OCI-LY3 (cell line): ENCODE measurements at regions not wholly inside any gene's neighbourhood (a gene's known extent, or its start where the extent isn't known, plus 50 kb on each side); places are given as distances from the start of the nearest gene placed in this dataset.

Source experiments
- H2AFZ ChIP-seq: fragments of 200-600, 300-600 bp; shearing (Covaris generic); 2 replicates; pipeline ENCODE4 v1.6.0; 2014; ENCODE audit warnings: antibody characterized with exemption, low read depth, low read length
- H3K27ac ChIP-seq: fragments of 200-600, 300-600 bp; sonication (generic); 2 replicates; pipeline ENCODE4 v1.5.1; 2014; ENCODE audit warnings: mild to moderate bottlenecking, low read length, moderate library complexity, mixed read lengths
- H3K27me3 ChIP-seq: fragments of 200-600, 300-600 bp; sonication (generic); 2 replicates; pipeline ENCODE4 v1.6.1; 2014; ENCODE audit warnings: low read depth, low read length, mixed read lengths
- H3K36me3 ChIP-seq: fragments of 200-600, 300-600 bp; sonication (generic); replicated peaks from 2 replicates; pipeline ENCODE3; 2014; ENCODE audit warnings: low read depth, low read length, mixed read lengths
- H3K4me1 ChIP-seq: fragments of 300-600, 200-600 bp; sonication (generic); 2 replicates; pipeline ENCODE4 v1.6.1; 2014; ENCODE audit warnings: low read length, mixed read lengths
- H3K4me2 ChIP-seq: fragments of 200-600, 300-600 bp; sonication (generic); 2 replicates; pipeline ENCODE4 v1.6.1; 2014; ENCODE audit warnings: low read length, mixed read lengths
- H3K4me3 ChIP-seq: fragments of 300-600, 200-600 bp; sonication (generic); 2 replicates; pipeline ENCODE4 v1.5.1; 2014; ENCODE audit warnings: antibody characterized with exemption, mild to moderate bottlenecking, low read length, moderate library complexity
- H3K79me2 ChIP-seq: fragments of 300-600, 200-600 bp; shearing (Covaris generic); 2 replicates; pipeline ENCODE4 v1.6.1; 2014; ENCODE audit warnings: mild to moderate bottlenecking, low read length, mixed read lengths
- H3K9ac ChIP-seq: fragments of 300-600, 200-600 bp; shearing (Covaris generic); 2 replicates; pipeline ENCODE4 v1.6.0; 2014; ENCODE audit warnings: mild to moderate bottlenecking, low read length, moderate library complexity
- H3K9me3 ChIP-seq: fragments of 200-600, 300-600 bp; shearing (Covaris generic); 2 replicates; pipeline ENCODE4 v1.6.1; 2014; ENCODE audit warnings: low read length, mixed read lengths; ENCODE audit not compliant: insufficient read depth
- H4K20me1 ChIP-seq: fragments of 200-600, 300-600 bp; sonication (generic); 2 replicates; pipeline ENCODE4 v1.6.1; 2016; ENCODE audit warnings: low read length, mixed read lengths; ENCODE audit not compliant: insufficient read depth
- EZH2phosphoT487 ChIP-seq: fragments of 200-600 bp; shearing (Covaris generic); IDR thresholded peaks from 2 replicates; pipeline ENCODE4 v1.6.1; 2018; ENCODE audit warnings: antibody characterized with exemption, mixed run types, low read depth
- TF ChIP-seq, protein P1 (sequence below): fragments of 200-600, 300-600 bp; sonication (generic); IDR thresholded peaks from 2 replicates; pipeline ENCODE4 v1.5.1; 2014; ENCODE audit warnings: antibody characterized with exemption, low read length, low read depth

DNA sequence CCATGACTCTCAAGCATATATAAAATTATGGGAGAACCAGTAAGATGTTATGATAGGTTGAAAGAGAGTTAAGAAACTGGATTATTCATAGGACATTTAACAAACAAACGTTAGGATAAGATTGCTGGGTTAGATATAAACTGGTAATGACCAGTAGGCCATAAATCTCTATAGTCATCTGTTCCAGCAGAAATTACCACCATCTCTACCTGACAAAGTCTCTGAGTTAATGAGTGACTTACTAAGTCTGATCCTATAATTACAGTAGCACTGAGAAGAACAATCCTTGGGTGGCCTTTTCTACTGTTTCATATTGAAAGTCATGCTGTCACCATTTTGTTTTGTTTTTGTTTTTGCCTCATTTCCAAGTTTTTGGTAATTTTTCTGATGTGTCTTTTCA, 136.9 kb upstream of the CNOT2 start:
- H3K9me3 ChIP-seq = peaks cover 8% of the 10 kb centered on the region; the same call in 1 of the 2 replicates
- H3K36me3 ChIP-seq = no peaks in the 10 kb centered on the region
- H3K27ac ChIP-seq = no peak overlapping the region
- no peak overlapping the region for H2AFZ ChIP-seq
- no peaks in the 10 kb centered on the region for H3K27me3 ChIP-seq
- H3K4me2 ChIP-seq = no peak overlapping the region
- H3K4me1 ChIP-seq = no peaks in the 10 kb centered on the region
- no peaks in the 10 kb centered on the region for H4K20me1 ChIP-seq
- H3K79me2 ChIP-seq = no peaks in the 10 kb centered on the region
- TF ChIP-seq, protein P1, sequence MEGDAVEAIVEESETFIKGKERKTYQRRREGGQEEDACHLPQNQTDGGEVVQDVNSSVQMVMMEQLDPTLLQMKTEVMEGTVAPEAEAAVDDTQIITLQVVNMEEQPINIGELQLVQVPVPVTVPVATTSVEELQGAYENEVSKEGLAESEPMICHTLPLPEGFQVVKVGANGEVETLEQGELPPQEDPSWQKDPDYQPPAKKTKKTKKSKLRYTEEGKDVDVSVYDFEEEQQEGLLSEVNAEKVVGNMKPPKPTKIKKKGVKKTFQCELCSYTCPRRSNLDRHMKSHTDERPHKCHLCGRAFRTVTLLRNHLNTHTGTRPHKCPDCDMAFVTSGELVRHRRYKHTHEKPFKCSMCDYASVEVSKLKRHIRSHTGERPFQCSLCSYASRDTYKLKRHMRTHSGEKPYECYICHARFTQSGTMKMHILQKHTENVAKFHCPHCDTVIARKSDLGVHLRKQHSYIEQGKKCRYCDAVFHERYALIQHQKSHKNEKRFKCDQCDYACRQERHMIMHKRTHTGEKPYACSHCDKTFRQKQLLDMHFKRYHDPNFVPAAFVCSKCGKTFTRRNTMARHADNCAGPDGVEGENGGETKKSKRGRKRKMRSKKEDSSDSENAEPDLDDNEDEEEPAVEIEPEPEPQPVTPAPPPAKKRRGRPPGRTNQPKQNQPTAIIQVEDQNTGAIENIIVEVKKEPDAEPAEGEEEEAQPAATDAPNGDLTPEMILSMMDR = no peak
- TF ChIP-seq EZH2phosphoT487 = no peak
- H3K9ac ChIP-seq = no peak overlapping the region
- H3K4me3 ChIP-seq = no peak overlapping the region

DNA sequence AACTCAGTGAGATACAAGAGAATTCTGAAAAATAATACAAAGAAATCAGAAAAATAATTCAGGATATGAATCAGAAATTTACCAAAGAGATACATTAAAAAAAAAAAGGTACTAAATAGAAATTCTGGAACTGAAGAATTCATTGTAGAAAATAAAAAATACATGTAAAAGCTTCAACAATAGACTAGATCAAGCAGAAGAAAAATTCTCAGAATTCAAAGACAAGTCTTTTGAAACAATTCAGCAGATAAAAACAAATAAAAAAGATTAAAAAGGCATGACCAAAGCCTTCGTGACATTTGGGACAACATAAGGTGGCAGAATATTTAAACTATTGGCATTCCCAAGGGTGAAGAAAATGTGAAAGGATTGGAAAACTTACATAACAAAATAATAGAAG, 133.1 kb upstream of the CNOT2 start:
- no peaks in the 10 kb centered on the region for H4K20me1 ChIP-seq
- no peak for TF ChIP-seq EZH2phosphoT487
- H3K36me3 ChIP-seq = no peaks in the 10 kb centered on the region
- H3K27me3 ChIP-seq = no peaks in the 10 kb centered on the region
- peaks cover 15% of the 10 kb centered on the region; the same call in 1 of the 2 replicates for H3K9me3 ChIP-seq
- H3K27ac ChIP-seq = no peak overlapping the region
- no peaks in the 10 kb centered on the region for H3K79me2 ChIP-seq
- H3K4me1 ChIP-seq = no peaks in the 10 kb centered on the region
- H3K9ac ChIP-seq = no peak overlapping the region
- no peak overlapping the region for H3K4me2 ChIP-seq
- no peak overlapping the region for H2AFZ ChIP-seq
- no peak overlapping the region for H3K4me3 ChIP-seq

DNA sequence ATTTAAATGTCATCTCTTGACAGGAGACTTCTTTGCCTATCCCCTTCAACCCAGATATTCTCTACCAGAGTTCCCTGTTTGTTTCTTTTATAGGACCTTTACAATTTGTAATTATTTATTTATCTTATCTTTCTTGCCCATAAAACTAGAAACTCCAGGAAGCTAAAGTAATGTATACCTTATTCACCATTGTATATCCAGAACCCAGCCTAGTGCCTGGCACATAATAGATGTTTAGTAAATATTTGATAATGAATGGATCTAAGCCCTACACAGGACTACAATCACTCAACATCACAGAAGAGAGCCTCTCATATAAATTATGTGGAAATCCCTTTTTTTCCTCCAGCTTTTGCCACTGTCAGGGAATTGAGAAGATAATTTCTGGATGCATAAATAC, 125.6 kb upstream of the CNOT2 start:
- TF ChIP-seq EZH2phosphoT487 = no peak
- TF ChIP-seq, protein P1 = no peak
- Histone ChIP-seq H3K27me3 (no peaks in the 10 kb centered on the region), H4K20me1 (no peaks in the 10 kb centered on the region)

DNA sequence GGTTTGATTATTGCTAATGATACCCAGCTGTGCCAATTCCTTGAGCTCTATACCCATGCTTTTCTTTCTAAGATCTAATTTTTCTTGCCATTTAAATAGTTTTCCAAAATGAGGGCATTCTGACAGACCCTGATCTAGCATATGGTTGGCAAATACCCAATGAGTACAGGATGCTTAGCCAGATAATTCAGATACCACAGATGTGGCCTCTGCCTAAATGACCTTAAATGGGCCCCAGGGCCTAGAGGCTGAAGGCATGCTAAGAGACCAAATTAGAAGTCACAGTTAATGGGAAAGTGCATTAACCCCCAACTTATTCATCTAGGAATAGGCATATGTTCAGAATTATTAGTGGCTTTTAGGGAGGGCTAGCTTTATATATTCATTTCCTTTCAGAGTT, 122.3 kb upstream of the CNOT2 start:
- TF ChIP-seq, protein P1 = no peak
- no peak for TF ChIP-seq EZH2phosphoT487
- H3K9ac ChIP-seq = no peak overlapping the region
- H3K9me3 ChIP-seq = no peaks in the 10 kb centered on the region
- H3K36me3 ChIP-seq = no peaks in the 10 kb centered on the region
- no peaks in the 10 kb centered on the region for H3K4me1 ChIP-seq
- no peak overlapping the region for H2AFZ ChIP-seq
- H3K27ac ChIP-seq = no peak overlapping the region
- H3K4me3 ChIP-seq = no peak overlapping the region
- no peak overlapping the region for H3K4me2 ChIP-seq
- H4K20me1 ChIP-seq = no peaks in the 10 kb centered on the region
- no peaks in the 10 kb centered on the region for H3K79me2 ChIP-seq
- H3K27me3 ChIP-seq = no peaks in the 10 kb centered on the region

More for the DNA sequence above, 125.6 kb upstream of the CNOT2 start:
- Histone ChIP-seq H3K9me3 (no peaks in the 10 kb centered on the region), H2AFZ (no peak overlapping the region), H3K4me3 (no peak overlapping the region), H3K79me2 (no peaks in the 10 kb centered on the region), H3K27ac (no peak overlapping the region), H3K4me1 (no peaks in the 10 kb centered on the region), H3K4me2 (no peak overlapping the region), H3K36me3 (no peaks in the 10 kb centered on the region), H3K9ac (no peak overlapping the region)

DNA sequence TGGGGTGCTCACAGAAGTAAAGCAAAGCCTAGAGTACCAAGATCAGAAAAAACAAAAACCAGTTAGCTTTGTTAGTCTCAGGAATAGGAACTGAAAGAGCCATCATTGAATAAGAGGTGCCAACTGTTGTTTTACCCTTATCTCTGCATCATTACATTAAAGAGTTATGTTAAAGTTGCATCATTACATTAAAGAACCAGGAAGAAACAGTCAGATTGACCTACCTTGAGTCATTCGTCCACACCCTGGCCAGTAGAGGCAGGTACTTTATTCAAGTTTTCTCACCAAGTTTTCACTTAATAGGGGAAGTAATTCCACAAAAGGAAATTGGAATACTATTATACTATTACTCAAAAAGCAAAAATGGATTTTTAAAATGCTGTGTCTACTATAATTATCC, 121.7 kb upstream of the CNOT2 start:
- no peaks in the 10 kb centered on the region for H3K4me1 ChIP-seq
- no peak overlapping the region for H3K27ac ChIP-seq
- no peak overlapping the region for H2AFZ ChIP-seq
- H3K27me3 ChIP-seq = no peaks in the 10 kb centered on the region
- no peak overlapping the region for H3K4me2 ChIP-seq
- no peak for TF ChIP-seq EZH2phosphoT487
- TF ChIP-seq, protein P1 = no peak
- no peaks in the 10 kb centered on the region for H4K20me1 ChIP-seq
- H3K79me2 ChIP-seq = no peaks in the 10 kb centered on the region
- H3K9me3 ChIP-seq = no peaks in the 10 kb centered on the region
- H3K36me3 ChIP-seq = no peaks in the 10 kb centered on the region
- H3K4me3 ChIP-seq = no peak overlapping the region
- H3K9ac ChIP-seq = no peak overlapping the region
